KMS-11 (cell line): ENCODE measurements at regions not wholly inside any gene's neighbourhood (a gene's known extent, or its start where the extent isn't known, plus 50 kb on each side); places are given as distances from the start of the nearest gene placed in this dataset.

Experiments
- H2AFZ ChIP-seq: fragments of 200-600 bp; sonication (generic); 2 replicates; pipeline ENCODE4 v1.6.1; 2016; ENCODE audit warnings: antibody characterized with exemption, mixed run types, low read depth
- H3K27ac ChIP-seq: fragments of 200-600 bp; sonication (generic); 2 replicates; pipeline ENCODE4 v1.6.1; 2016; ENCODE audit warnings: mild to moderate bottlenecking, mixed run types
- H3K27me3 ChIP-seq: fragments of 200-600 bp; sonication (generic); 2 replicates; pipeline ENCODE4 v1.6.1; 2017; ENCODE audit warnings: mild to moderate bottlenecking, low read depth, mixed run types, moderate library complexity; ENCODE audit not compliant: insufficient read depth
- H3K36me3 ChIP-seq: fragments of 200-600 bp; sonication (generic); 2 replicates; pipeline ENCODE4 v1.6.1; 2017; ENCODE audit warnings: mild to moderate bottlenecking, mixed run types; ENCODE audit not compliant: insufficient read depth
- H3K4me1 ChIP-seq: fragments of 200-600 bp; sonication (generic); 2 replicates; pipeline ENCODE4 v1.6.1; 2016; ENCODE audit warnings: mild to moderate bottlenecking, low read depth, mixed run types; ENCODE audit not compliant: poor library complexity, severe bottlenecking
- H3K4me2 ChIP-seq: fragments of 200-600 bp; sonication (generic); 2 replicates; pipeline ENCODE4 v1.7.0; 2016; ENCODE audit warnings: mild to moderate bottlenecking, mixed run types
- H3K4me3 ChIP-seq: fragments of 200-600 bp; sonication (generic); IDR thresholded peaks from 2 replicates; pipeline ENCODE4 v1.6.1; 2017; ENCODE audit warnings: low read depth, low read length, mixed read lengths; ENCODE audit not compliant: insufficient read depth
- H3K79me2 ChIP-seq: fragments of 200-600 bp; sonication (generic); 2 replicates; pipeline ENCODE4 v1.6.1; 2016; ENCODE audit warnings: low read depth, mixed run types; ENCODE audit not compliant: insufficient read depth
- H3K9ac ChIP-seq: fragments of 200-600 bp; sonication (generic); 2 replicates; pipeline ENCODE4 v1.6.1; 2016; ENCODE audit warnings: mild to moderate bottlenecking, mixed run types
- H4K20me1 ChIP-seq: fragments of 200-600 bp; sonication (generic); 2 replicates; pipeline ENCODE4 v1.6.1; 2016; ENCODE audit warnings: mild to moderate bottlenecking, mixed run types; ENCODE audit not compliant: insufficient read depth
- CTCF ChIP-seq: fragments of 200-600 bp; sonication (generic); conservative IDR thresholded peaks from 2 replicates; pipeline ENCODE4 v1.6.1; 2017; ENCODE audit warnings: low read depth, mild to moderate bottlenecking, antibody characterized with exemption, low read length, moderate library complexity, mixed read lengths

- H3K27ac ChIP-seq: no peak overlapping the region
- H3K79me2 ChIP-seq: no peaks in the 10 kb centered on the region
- no peaks in the 10 kb centered on the region for H3K4me1 ChIP-seq
- no peaks in the 10 kb centered on the region for H3K36me3 ChIP-seq
- H2AFZ ChIP-seq: no peak overlapping the region
- no peak overlapping the region for H3K4me2 ChIP-seq
- H3K4me3 ChIP-seq: no peak overlapping the region
- no peaks in the 10 kb centered on the region for H3K27me3 ChIP-seq
- H3K9ac ChIP-seq: no peak overlapping the region
- no peaks in the 10 kb centered on the region for H4K20me1 ChIP-seq
- no peak for TF ChIP-seq CTCF
Measured at GRCh38 chr5:84961193-84961592, 576.5 kb upstream of the EDIL3 start.

DNA sequence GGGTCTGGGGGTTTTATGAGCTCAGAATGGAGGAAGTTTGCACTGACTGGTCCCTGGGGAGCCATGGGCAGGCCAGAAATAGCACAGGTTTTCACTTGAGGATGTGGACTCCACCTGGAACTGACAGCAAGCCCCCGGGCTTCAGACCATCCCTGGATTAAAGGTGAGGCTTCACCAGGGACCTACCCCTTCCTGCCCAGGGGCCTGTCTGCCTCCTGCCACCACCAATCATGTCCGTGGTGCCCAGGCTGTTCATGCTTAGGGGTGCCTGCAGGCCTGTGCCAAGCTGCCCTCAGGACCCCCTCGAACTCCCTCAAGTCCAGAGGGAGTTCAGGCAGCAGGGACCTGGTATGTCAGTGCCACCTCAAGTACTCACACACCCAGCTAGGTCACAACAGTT lies 577.2 kb upstream of the EDIL3 start:
- no peaks in the 10 kb centered on the region for H3K79me2 ChIP-seq
- no peak overlapping the region for H2AFZ ChIP-seq
- no peak overlapping the region for H3K27ac ChIP-seq
- H3K36me3 ChIP-seq: no peaks in the 10 kb centered on the region
- H3K4me1 ChIP-seq: no peaks in the 10 kb centered on the region
- no peak overlapping the region for H3K4me3 ChIP-seq
- no peak for TF ChIP-seq CTCF
- no peak overlapping the region for H3K9ac ChIP-seq
- no peak overlapping the region for H3K4me2 ChIP-seq
- H4K20me1 ChIP-seq: no peaks in the 10 kb centered on the region
- no peaks in the 10 kb centered on the region for H3K27me3 ChIP-seq

DNA sequence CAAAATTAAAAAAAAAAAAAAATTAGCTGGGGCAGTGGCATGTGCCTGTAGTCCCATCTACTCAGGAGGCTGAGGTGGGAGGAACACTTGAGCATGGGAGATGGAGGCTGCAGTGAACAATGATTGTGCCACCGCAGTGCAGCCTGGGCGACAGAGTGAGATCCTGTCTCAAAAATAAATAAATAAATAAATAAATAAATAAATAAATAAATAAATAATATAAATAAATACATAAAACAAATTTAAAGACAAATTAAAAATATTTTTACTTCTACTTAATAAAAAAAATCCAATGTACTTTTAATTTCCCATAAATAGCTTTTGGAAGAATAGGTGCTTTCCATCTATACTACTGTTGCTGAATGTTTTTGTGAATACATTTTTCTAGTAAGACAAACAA lies 598.4 kb upstream of the EDIL3 start:
- no peak for TF ChIP-seq CTCF
- no peaks in the 10 kb centered on the region for H3K36me3 ChIP-seq
- H3K79me2 ChIP-seq: no peaks in the 10 kb centered on the region
- no peaks in the 10 kb centered on the region for H3K27me3 ChIP-seq
- no peak overlapping the region for H3K27ac ChIP-seq
- no peak overlapping the region for H3K4me3 ChIP-seq
- no peak overlapping the region for H3K4me2 ChIP-seq
- no peak overlapping the region for H3K9ac ChIP-seq
- no peaks in the 10 kb centered on the region for H3K4me1 ChIP-seq
- H4K20me1 ChIP-seq: no peaks in the 10 kb centered on the region
- H2AFZ ChIP-seq: no peak overlapping the region

DNA sequence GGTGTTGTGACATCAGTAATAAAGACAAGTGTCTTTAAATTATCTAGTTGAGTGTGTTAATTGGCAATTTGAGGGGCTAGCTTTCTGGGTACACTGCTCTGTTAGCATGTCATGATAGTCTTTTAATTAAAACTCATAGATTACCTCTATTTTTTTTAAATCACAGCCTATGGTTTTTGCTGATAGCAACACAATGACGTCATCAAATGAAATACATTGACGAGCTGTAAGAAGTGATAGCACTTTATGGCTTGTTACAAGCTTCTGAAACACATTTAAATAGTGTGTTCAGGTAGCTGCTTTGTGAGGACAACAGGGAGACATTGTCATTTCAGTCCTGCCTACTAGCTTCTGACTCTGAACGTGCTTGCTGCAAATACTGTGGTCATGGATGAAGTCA lies 600.5 kb upstream of the EDIL3 start:
- Histone ChIP-seq H3K27ac (no peak overlapping the region), H3K4me1 (no peaks in the 10 kb centered on the region), H3K9ac (no peak overlapping the region), H3K4me3 (no peak overlapping the region), H3K79me2 (no peaks in the 10 kb centered on the region), H2AFZ (no peak overlapping the region), H3K4me2 (no peak overlapping the region), H4K20me1 (no peaks in the 10 kb centered on the region), H3K36me3 (no peaks in the 10 kb centered on the region), H3K27me3 (no peaks in the 10 kb centered on the region)
- no peak for TF ChIP-seq CTCF

DNA sequence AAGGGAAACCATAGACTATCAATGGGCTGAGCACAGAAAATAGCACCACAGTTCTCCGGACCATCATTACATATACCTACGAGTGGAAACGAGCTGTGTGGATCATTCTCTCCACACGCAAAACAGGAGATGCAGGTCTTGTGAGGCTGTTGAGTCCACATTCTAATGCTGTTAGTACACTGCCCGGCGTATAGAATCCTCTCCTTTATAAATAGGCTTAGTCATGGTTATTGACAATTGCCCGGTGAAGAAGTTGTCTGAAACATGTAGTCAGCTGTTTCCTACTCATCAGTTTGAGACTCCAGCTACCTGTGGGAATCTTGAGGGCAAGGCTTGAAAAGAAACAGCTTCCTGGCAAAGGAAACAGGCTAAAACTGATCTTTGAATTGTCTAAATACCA lies 602.0 kb upstream of the EDIL3 start:
- no peaks in the 10 kb centered on the region for H3K27me3 ChIP-seq
- H3K27ac ChIP-seq: no peak overlapping the region
- no peaks in the 10 kb centered on the region for H4K20me1 ChIP-seq
- H3K4me2 ChIP-seq: no peak overlapping the region
- TF ChIP-seq CTCF: no peak
- no peak overlapping the region for H2AFZ ChIP-seq
- H3K9ac ChIP-seq: no peak overlapping the region
- H3K4me1 ChIP-seq: no peaks in the 10 kb centered on the region
- H3K4me3 ChIP-seq: no peak overlapping the region
- no peaks in the 10 kb centered on the region for H3K36me3 ChIP-seq
- H3K79me2 ChIP-seq: no peaks in the 10 kb centered on the region
